ENCODE measurements at regions not wholly inside any gene's neighbourhood (a gene's known extent, or its start where the extent isn't known, plus 50 kb on each side); places are given as distances from the start of the nearest gene placed in this dataset.

DNA sequence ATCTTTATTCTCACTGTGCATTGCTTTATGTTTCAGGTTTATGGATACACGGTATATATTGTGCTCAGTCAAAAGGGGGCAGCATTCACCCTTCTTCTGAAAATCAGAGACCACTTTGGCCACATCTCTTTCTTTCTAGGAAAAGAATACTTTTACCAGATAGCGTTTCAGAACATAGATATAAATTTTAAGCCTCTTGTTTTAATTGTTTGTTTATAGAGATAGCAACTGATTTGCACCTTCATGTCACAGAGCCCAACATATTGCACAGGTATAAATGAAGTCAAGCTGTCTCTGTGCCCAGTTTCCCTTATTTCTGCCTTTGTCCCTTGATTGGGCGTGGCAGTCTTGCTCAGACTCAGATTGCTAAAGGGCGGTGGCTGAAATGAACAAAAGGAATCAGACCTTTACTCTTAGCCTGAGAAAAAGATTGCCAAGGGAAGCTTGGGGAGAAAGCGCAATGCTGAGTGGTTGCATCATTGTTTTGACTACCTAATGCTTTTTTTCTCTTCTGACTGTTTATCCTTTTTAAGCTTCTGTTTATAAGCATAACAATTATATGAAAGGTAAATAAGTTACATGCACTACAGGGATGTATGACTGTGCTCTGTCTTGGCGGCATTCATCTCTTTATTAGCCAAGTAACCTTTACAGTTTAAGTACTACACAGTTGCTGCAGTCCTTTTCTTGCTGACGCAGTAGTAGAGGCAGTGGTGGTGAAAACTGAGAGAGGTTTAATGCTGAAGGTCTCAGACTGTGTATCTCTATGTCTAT, 70.8 kb upstream of the ZBTB20 start:
- no peak overlapping the region for H3K4me3 Mint-ChIP-seq
- no peak overlapping the region for H2BK20ac ChIP-seq (ENCODE audit: low read depth, low read length, poor library complexity, severe bottlenecking)
- no peaks in the 10 kb centered on the region for H3K9me3 ChIP-seq (ENCODE audit: control insufficient read depth, low read depth, low read length)
- H3K23me2 ChIP-seq (ENCODE audit: insufficient read length, low read depth, low read length, poor library complexity, severe bottlenecking), result no peaks in the 10 kb centered on the region
- H3K23ac ChIP-seq (ENCODE audit: insufficient read length, low read depth, low read length), result no peak overlapping the region
- H2BK5ac ChIP-seq (ENCODE audit: insufficient read length, low read length), result no peak overlapping the region
- WGBS (ENCODE audit: extremely low coverage, insufficient read length, low lambda C conversion rate), result no CpG with 5 or more reads among the region's 7 CpGs
- no peaks in the 10 kb centered on the region; the same call in 1 of the 2 replicates for H3K27me3 Mint-ChIP-seq (ENCODE audit: low read depth)
- H2BK15ac ChIP-seq (ENCODE audit: low read depth, low read length), result no peak overlapping the region
- no peak overlapping the region for H2BK12ac ChIP-seq (ENCODE audit: insufficient read length, low read depth, low read length)
- no peaks in the 10 kb centered on the region for H3K79me1 ChIP-seq (ENCODE audit: insufficient read depth, low read depth, low read length, poor library complexity, severe bottlenecking)
- H3K4me1 Mint-ChIP-seq, result peaks cover 18 to 26% of the 10 kb centered on the region in 2 experiments
- H3K18ac ChIP-seq (ENCODE audit: insufficient read length, low read depth, low read length), result no peak overlapping the region
- H3K27me3 ChIP-seq (ENCODE audit: insufficient read depth, low read length), result no peaks in the 10 kb centered on the region
- H3K4me2 ChIP-seq (ENCODE audit: insufficient read depth, insufficient read length, low read length), result peak overlapping the region; percentile 40
- H4K5ac ChIP-seq (ENCODE audit: insufficient read length, low read depth, low read length), result no peak overlapping the region
- no peak overlapping the region for H3K56ac ChIP-seq (ENCODE audit: insufficient read length, low read depth, low read length)
- H4K91ac ChIP-seq (ENCODE audit: insufficient read length, low read depth, low read length), result no peak overlapping the region
- no peak for DNase-seq
- H3K36me3 Mint-ChIP-seq (ENCODE audit: insufficient read depth in 1 of 3, low read depth in 3 of 3), result no peaks in the 10 kb centered on the region
- no peak overlapping the region for H2AK5ac ChIP-seq (ENCODE audit: insufficient read length, low read length)
- no peak overlapping the region for H2BK120ac ChIP-seq (ENCODE audit: low read depth, low read length, poor library complexity, severe bottlenecking)
- H4K20me1 ChIP-seq (ENCODE audit: control insufficient read depth, insufficient read depth, insufficient read length), result no peaks in the 10 kb centered on the region
- no peak overlapping the region for H3K4ac ChIP-seq (ENCODE audit: low read depth, low read length)
- H3K9me3 Mint-ChIP-seq, result no peaks in the 10 kb centered on the region
- H3K9ac ChIP-seq (ENCODE audit: extremely low read depth, insufficient read length, low read length), result no peak overlapping the region
- no peak overlapping the region for H3T11ph ChIP-seq (ENCODE audit: low read length)
- H3K4me1 ChIP-seq (ENCODE audit: insufficient read depth, low read length), result 0 out of 2 replicates have a peak, but pooled peaks cover 1% of the 10 kb centered on the region
- no peak overlapping the region for H4K8ac ChIP-seq (replicated peaks; ENCODE audit: insufficient read length, low read depth, low read length)
- H3K79me2 ChIP-seq (ENCODE audit: insufficient read depth, low read length), result no peaks in the 10 kb centered on the region
- no peak overlapping the region for H3K27ac Mint-ChIP-seq
- TF ChIP-seq, protein P1, sequence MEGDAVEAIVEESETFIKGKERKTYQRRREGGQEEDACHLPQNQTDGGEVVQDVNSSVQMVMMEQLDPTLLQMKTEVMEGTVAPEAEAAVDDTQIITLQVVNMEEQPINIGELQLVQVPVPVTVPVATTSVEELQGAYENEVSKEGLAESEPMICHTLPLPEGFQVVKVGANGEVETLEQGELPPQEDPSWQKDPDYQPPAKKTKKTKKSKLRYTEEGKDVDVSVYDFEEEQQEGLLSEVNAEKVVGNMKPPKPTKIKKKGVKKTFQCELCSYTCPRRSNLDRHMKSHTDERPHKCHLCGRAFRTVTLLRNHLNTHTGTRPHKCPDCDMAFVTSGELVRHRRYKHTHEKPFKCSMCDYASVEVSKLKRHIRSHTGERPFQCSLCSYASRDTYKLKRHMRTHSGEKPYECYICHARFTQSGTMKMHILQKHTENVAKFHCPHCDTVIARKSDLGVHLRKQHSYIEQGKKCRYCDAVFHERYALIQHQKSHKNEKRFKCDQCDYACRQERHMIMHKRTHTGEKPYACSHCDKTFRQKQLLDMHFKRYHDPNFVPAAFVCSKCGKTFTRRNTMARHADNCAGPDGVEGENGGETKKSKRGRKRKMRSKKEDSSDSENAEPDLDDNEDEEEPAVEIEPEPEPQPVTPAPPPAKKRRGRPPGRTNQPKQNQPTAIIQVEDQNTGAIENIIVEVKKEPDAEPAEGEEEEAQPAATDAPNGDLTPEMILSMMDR (conservative IDR thresholded peaks at IDR 0.05), result peak; percentile 87
- no peak overlapping the region for H3K27ac ChIP-seq (ENCODE audit: insufficient read length, low read depth, low read length)
- no peak overlapping the region for H3K14ac ChIP-seq (ENCODE audit: insufficient read depth, low read length)
- H2AFZ ChIP-seq (ENCODE audit: low read length), result no peak overlapping the region

Measured in H9 (cell line).